Progenitor cell of endocrine pancreas (in vitro differentiated cells): ENCODE measurements at regions not wholly inside any gene's neighbourhood (a gene's known extent, or its start where the extent isn't known, plus 50 kb on each side); places are given as distances from the start of the nearest gene placed in this dataset.

Experiments
- DNase-seq: peaks from one replicate; pipeline ENCODE4 v3.0.0; 2021; ENCODE audit warnings: low spot score; ENCODE audit not compliant: unreplicated experiment
- H3K27ac Mint-ChIP-seq: 2 replicates; pipeline ENCODE4 v1.8.0; 2021; ENCODE audit warnings: mild to moderate bottlenecking, moderate library complexity, mixed read lengths
- H3K27me3 Mint-ChIP-seq: 2 replicates; pipeline ENCODE4 v1.8.0; 2021; ENCODE audit warnings: mixed read lengths
- H3K36me3 Mint-ChIP-seq: 2 replicates; pipeline ENCODE4 v1.8.0; 2022; ENCODE audit warnings: mixed read lengths; ENCODE audit not compliant: insufficient read depth
- H3K4me1 Mint-ChIP-seq: 2 replicates; pipeline ENCODE4 v1.8.0; 2021; ENCODE audit warnings: low read depth, mixed read lengths
- H3K4me3 Mint-ChIP-seq: 2 replicates; pipeline ENCODE4 v1.8.0; 2021; ENCODE audit warnings: low read depth, mild to moderate bottlenecking, moderate library complexity, mixed read lengths
- H3K9me3 Mint-ChIP-seq: 2 replicates; pipeline ENCODE4 v1.8.0; 2021; ENCODE audit warnings: low read depth, mixed read lengths
- TF ChIP-seq, protein P1 (sequence below): fragments of 200-600 bp; sonication (generic); IDR thresholded peaks from one replicate; pipeline ENCODE4 v1.5.0; 2021; ENCODE audit warnings: antibody characterized with exemption, mild to moderate bottlenecking; ENCODE audit not compliant: unreplicated experiment

- no peak for DNase-seq
- no peaks in the 10 kb centered on the region for H3K27me3 Mint-ChIP-seq
- H3K4me3 Mint-ChIP-seq = no peak overlapping the region
- no peak overlapping the region for H3K27ac Mint-ChIP-seq
- no peaks in the 10 kb centered on the region for H3K36me3 Mint-ChIP-seq
- peaks cover 3% of the 10 kb centered on the region for H3K4me1 Mint-ChIP-seq
- H3K9me3 Mint-ChIP-seq = no peaks in the 10 kb centered on the region
- TF ChIP-seq, protein P1, sequence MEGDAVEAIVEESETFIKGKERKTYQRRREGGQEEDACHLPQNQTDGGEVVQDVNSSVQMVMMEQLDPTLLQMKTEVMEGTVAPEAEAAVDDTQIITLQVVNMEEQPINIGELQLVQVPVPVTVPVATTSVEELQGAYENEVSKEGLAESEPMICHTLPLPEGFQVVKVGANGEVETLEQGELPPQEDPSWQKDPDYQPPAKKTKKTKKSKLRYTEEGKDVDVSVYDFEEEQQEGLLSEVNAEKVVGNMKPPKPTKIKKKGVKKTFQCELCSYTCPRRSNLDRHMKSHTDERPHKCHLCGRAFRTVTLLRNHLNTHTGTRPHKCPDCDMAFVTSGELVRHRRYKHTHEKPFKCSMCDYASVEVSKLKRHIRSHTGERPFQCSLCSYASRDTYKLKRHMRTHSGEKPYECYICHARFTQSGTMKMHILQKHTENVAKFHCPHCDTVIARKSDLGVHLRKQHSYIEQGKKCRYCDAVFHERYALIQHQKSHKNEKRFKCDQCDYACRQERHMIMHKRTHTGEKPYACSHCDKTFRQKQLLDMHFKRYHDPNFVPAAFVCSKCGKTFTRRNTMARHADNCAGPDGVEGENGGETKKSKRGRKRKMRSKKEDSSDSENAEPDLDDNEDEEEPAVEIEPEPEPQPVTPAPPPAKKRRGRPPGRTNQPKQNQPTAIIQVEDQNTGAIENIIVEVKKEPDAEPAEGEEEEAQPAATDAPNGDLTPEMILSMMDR = no peak
These were observed 67.3 kb upstream of the NPY start for GRCh38 chr7:24216576-24217125.

DNA sequence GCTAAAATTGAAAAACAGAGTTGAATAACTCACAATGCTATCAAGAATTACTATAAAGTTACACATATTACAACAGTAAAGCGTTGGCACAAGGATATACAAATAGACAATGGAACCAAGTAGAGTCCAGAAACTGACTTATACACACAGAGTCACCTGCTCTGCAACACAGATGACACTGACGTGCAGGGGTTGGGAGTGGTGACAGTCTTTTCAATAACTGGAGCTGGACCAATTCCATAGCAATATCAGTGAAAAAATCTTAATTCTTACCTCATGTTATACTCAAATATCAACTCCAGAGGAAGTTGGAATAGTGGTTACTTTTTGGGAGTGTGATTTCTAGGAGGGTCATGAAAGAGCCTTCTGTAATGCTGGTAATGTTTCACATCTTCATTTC lies 62.5 kb upstream of the NPY start:
- no peaks in the 10 kb centered on the region for H3K36me3 Mint-ChIP-seq

DNA sequence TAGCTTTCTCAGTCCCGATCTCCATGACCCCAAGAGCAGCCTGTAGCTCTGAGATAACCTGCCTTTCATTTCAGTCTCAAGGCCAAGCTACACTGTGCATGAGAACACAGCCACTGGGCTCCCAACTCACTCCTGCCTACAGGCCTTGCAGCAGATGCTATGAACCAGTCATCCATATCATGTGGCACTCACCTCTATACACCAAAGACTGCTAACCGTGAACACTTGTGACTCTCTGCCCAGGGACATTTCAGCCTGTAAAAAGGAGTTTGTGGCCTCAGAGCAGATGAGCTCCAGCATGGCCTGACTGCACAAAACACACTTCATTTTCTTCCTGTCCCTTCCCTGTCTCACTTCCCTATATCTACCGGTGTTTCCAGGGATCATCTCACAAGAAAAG lies 56.9 kb upstream of the NPY start:
- H3K27ac Mint-ChIP-seq = no peak overlapping the region
- TF ChIP-seq, protein P1 = no peak
- H3K4me1 Mint-ChIP-seq = peaks cover 1% of the 10 kb centered on the region

More for the DNA sequence above, 62.5 kb upstream of the NPY start:
- Mint-ChIP-seq H3K4me1 (no peaks in the 10 kb centered on the region), H3K27me3 (no peaks in the 10 kb centered on the region), H3K27ac (no peak overlapping the region), H3K9me3 (peaks cover 9% of the 10 kb centered on the region), H3K4me3 (no peak overlapping the region)
- TF ChIP-seq, protein P1 = no peak
- no peak for DNase-seq

GRCh38 chr7:24227603-24228359 lies 56.2 kb upstream of the NPY start:
- DNase-seq = no peak
- peaks cover 11% of the 10 kb centered on the region for H3K27me3 Mint-ChIP-seq
- no peak overlapping the region for H3K4me3 Mint-ChIP-seq
- no peaks in the 10 kb centered on the region for H3K36me3 Mint-ChIP-seq
- no peak overlapping the region for H3K27ac Mint-ChIP-seq
- TF ChIP-seq, protein P1 = no peak
- H3K9me3 Mint-ChIP-seq = peaks cover 9% of the 10 kb centered on the region
- H3K4me1 Mint-ChIP-seq = peaks cover 1% of the 10 kb centered on the region

More for the DNA sequence above, 56.9 kb upstream of the NPY start:
- Mint-ChIP-seq H3K27me3 (peaks cover 11% of the 10 kb centered on the region), H3K4me3 (no peak overlapping the region), H3K9me3 (peaks cover 9% of the 10 kb centered on the region), H3K36me3 (no peaks in the 10 kb centered on the region)
- DNase-seq = no peak

GRCh38 chr7:24229481-24230226 lies 54.3 kb upstream of the NPY start:
- Mint-ChIP-seq H3K9me3 (no peaks in the 10 kb centered on the region), H3K27me3 (peaks cover 11% of the 10 kb centered on the region), H3K27ac (no peak overlapping the region), H3K4me1 (peaks cover 1% of the 10 kb centered on the region), H3K4me3 (no peak overlapping the region), H3K36me3 (no peaks in the 10 kb centered on the region)
- no peak for DNase-seq
- TF ChIP-seq, protein P1 = no peak
